ENCODE measurements at regions not wholly inside any gene's neighbourhood (a gene's known extent, or its start where the extent isn't known, plus 50 kb on each side); places are given as distances from the start of the nearest gene placed in this dataset.

- no peaks in the 10 kb centered on the region for H3K27me3 ChIP-seq (ENCODE audit: low read depth)
- intact Hi-C loops (cut with DNase I) = no loop called here
- TF ChIP-seq, protein P1, sequence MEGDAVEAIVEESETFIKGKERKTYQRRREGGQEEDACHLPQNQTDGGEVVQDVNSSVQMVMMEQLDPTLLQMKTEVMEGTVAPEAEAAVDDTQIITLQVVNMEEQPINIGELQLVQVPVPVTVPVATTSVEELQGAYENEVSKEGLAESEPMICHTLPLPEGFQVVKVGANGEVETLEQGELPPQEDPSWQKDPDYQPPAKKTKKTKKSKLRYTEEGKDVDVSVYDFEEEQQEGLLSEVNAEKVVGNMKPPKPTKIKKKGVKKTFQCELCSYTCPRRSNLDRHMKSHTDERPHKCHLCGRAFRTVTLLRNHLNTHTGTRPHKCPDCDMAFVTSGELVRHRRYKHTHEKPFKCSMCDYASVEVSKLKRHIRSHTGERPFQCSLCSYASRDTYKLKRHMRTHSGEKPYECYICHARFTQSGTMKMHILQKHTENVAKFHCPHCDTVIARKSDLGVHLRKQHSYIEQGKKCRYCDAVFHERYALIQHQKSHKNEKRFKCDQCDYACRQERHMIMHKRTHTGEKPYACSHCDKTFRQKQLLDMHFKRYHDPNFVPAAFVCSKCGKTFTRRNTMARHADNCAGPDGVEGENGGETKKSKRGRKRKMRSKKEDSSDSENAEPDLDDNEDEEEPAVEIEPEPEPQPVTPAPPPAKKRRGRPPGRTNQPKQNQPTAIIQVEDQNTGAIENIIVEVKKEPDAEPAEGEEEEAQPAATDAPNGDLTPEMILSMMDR (IDR thresholded peaks at IDR 0.05) = no peak
- no peak for DNase-seq
- no peak overlapping the region for H3K4me3 ChIP-seq
- no peaks in the 10 kb centered on the region for H3K9me3 ChIP-seq
- ATAC-seq = no peak
- H3K4me1 ChIP-seq = no peaks in the 10 kb centered on the region
- no peak overlapping the region for H3K27ac ChIP-seq
- H3K36me3 ChIP-seq = no peaks in the 10 kb centered on the region
These were observed 330.8 kb downstream of the ADAMTS20 start for GRCh38 chr12:43221216-43221615.

DNA sequence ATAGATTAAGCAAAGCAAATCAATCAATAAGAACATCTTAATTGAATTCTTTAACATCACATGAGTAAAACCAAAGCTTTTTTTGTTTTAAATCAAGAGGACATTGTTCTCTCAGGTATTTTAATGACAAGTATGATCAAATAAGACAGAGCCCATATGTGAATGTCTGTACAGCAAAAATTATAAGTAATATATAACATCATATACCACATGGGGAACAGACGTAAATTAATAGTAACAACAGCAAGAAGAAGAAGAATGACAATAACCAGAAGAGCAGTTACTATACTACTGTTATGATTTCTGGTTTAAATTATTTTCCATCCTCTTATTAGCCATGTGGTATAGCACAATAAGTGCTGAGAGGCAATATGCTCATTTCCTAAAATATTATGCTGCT, 335.5 kb downstream of the ADAMTS20 start:
- no peak overlapping the region for H3K27ac ChIP-seq
- H3K4me1 ChIP-seq = no peaks in the 10 kb centered on the region
- ATAC-seq (no peak), DNase-seq (no peak)
- intact Hi-C loops (cut with DNase I) = no loop called here
- no peak overlapping the region for H3K4me3 ChIP-seq
- H3K36me3 ChIP-seq = no peaks in the 10 kb centered on the region
- no peaks in the 10 kb centered on the region for H3K9me3 ChIP-seq
- no peaks in the 10 kb centered on the region for H3K27me3 ChIP-seq (ENCODE audit: low read depth)
- TF ChIP-seq, protein P1 (IDR thresholded peaks at IDR 0.05) = no peak

GRCh38 chr12:43214166-43214565, 337.8 kb downstream of the ADAMTS20 start:
- H3K4me3 ChIP-seq = no peak overlapping the region
- no peaks in the 10 kb centered on the region for H3K4me1 ChIP-seq
- H3K27ac ChIP-seq = no peak overlapping the region
- H3K36me3 ChIP-seq = no peaks in the 10 kb centered on the region
- DNase-seq = no peak
- no peaks in the 10 kb centered on the region for H3K9me3 ChIP-seq
- intact Hi-C loops (cut with DNase I) = no loop called here
- H3K27me3 ChIP-seq (ENCODE audit: low read depth) = no peaks in the 10 kb centered on the region
- no peak for ATAC-seq
- TF ChIP-seq, protein P1 (IDR thresholded peaks at IDR 0.05) = no peak

DNA sequence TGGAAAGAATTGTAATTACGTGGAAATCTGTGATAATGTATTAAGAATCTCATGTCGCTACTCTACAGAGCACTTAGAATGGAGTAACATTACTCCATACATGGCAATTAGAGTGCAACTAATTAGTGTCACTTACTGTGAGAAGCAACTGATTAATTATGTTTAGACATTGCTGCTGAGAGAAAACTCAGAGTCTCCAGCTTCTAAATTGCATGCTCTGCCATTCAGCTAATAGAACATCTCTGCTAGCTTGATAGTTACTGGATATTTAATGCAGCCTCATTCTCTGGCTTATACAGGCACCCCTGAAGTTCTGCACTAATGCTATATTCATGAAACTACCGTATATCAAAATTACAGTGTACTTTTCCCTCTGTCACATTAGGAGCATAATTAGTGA, 338.4 kb downstream of the ADAMTS20 start:
- TF ChIP-seq, protein P1 (IDR thresholded peaks at IDR 0.05) = no peak
- intact Hi-C loops (cut with DNase I) = no loop called here
- Histone ChIP-seq H3K9me3 (no peaks in the 10 kb centered on the region), H3K4me3 (no peak overlapping the region), H3K36me3 (no peaks in the 10 kb centered on the region), H3K27ac (no peak overlapping the region), H3K27me3 (ENCODE audit: low read depth) (no peaks in the 10 kb centered on the region), H3K4me1 (no peaks in the 10 kb centered on the region)
- no peak for ATAC-seq
- DNase-seq = no peak

GRCh38 chr12:43210485-43211192, 341.4 kb downstream of the ADAMTS20 start:
- H3K9me3 ChIP-seq = no peaks in the 10 kb centered on the region
- intact Hi-C loops (cut with DNase I) = no loop called here
- no peak for DNase-seq
- no peaks in the 10 kb centered on the region for H3K27me3 ChIP-seq (ENCODE audit: low read depth)
- no peak overlapping the region for H3K4me3 ChIP-seq
- ATAC-seq = no peak
- no peaks in the 10 kb centered on the region for H3K36me3 ChIP-seq
- TF ChIP-seq, protein P1 (IDR thresholded peaks at IDR 0.05) = no peak
- H3K27ac ChIP-seq = no peak overlapping the region
- no peaks in the 10 kb centered on the region for H3K4me1 ChIP-seq

Measured in lower lobe of right lung (tissue), 2 donors.